Dermis microvascular lymphatic vessel endothelial cell (primary cell): ENCODE measurements at regions not wholly inside any gene's neighbourhood (a gene's known extent, or its start where the extent isn't known, plus 50 kb on each side); places are given as distances from the start of the nearest gene placed in this dataset.

Source experiments
- DNase-seq, 2 donors: peaks; one replicate each; pipeline versions ENCODE4 v3.0.0 to v3.0.0-alpha.2; 2010; ENCODE audit warnings: low read depth in 2 of 2

DNA sequence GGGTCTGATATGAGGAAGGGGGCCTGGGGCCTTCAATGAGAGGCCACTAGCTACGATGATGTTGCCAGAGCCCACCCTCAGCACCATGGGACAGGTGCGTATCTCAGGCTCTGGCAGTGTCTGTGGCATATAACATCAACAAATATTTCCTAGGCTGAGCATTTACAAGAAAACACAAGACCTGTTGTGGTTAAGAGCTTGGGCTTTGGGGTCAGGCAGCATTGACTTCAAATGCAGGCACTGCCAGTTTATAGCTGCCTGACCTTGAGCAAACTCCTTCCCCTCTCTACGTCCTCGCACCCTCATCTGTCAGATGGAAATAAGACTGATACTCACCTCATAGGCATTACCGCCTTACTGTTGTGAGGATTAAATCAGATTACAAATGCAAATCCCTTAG, 156.0 kb downstream of the KATNAL1 start:
- DNase-seq, result no peak

DNA sequence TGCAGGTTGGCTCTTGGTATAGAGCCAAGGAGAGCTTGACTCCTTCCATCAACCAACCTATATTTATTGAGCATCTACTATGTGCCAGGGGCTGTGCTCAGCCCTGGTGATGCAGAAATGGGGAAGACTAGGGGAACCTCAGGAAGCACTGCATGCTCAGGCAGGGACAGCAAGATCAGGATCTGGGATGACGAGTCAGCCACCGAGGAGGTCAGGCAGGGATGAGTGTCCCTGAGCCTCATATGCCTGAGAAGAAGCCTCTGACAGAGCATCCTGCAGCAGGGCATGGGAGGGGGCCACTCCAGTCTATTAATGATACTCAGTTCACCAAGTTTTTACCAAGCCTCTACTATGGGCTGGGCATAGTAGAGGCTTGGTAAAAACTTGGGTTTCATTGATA, 158.1 kb downstream of the KATNAL1 start:
- DNase-seq, result no peak

DNA sequence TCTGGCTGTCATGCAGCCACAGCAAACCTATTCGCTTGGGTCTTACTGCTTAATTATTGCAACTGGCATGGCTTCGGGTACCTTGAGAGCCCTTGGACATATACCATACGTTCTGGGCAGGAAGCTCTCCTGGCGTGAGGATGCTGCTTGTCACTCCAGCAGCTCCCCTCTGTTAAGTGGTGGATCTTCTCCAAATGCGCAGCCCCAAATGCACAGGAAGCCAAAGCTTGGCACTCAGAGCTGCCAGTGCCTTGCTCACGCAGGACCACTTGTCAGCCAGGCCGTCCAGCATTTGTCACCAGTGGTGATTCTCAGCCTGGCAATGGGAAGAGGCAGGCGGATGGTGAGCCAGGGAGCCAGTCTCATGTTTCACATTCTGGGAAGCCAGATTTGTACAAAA, 158.6 kb downstream of the KATNAL1 start:
- no peak for DNase-seq

DNA sequence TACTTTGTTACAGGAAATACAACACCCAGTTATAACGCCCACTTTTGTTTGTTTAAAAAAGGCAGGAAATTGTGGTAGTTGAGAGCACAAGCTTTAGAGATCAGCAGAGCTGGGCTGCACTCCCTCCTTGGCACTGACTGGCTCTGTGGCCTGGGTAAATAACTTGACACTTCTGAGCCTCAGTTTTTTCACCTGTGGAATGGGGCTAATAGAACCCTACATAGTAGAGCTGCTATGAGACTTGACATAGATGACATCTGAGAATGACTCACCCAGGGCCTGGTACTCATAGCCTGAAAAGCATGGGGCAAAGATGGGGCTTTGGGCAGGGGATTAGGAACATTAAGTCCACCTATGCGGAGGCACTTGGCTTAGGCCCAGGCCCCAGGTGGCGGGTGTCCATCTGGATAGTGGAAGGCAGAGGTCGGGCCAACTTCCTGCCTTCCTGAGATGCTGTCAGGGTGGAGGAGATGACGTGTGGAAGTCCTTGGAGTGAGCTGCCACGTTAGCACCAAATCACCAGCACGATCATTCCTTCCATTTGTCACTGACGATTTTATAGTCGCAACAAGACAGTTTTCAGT, 159.1 kb downstream of the KATNAL1 start:
- no peak for DNase-seq

DNA sequence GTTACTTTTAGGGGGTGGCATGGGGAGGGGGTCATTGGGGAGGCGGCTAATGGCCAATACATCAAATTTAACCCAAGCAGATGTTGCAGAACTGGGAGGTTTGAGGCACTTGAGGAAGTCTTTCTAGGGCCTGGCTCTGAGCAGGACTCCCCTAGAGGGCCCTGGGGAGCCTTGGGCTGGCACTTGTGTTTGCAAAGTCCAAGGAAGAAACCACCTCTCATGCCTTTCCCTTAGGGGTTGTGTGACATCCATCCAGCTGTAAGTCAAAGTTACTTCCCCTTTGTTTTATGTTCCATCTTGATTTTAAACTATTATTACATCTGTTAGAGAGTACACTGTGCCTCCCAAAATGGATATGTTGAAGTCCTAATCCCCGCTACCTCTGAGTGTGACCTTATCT, 159.9 kb downstream of the KATNAL1 start:
- DNase-seq, result no peak

DNA sequence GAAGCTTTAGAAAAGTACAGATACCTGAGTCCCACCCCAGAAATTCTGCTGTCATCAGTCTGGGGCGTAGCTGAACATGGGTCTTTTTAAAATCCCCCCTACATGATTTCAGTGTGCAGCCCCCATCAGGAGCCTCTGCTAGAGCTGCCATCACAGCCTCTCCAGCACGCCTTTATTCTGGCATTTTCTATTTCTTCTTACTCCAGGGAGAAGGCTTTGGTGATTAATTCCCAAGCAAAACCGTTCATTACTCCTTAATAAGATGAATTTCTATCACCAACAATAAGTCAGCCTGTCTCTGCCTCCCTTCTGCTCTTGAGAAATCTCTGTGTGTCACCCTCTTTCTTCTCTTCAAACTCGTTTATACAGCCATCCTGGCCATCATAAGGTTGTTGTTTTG, 160.3 kb downstream of the KATNAL1 start:
- no peak for DNase-seq

DNA sequence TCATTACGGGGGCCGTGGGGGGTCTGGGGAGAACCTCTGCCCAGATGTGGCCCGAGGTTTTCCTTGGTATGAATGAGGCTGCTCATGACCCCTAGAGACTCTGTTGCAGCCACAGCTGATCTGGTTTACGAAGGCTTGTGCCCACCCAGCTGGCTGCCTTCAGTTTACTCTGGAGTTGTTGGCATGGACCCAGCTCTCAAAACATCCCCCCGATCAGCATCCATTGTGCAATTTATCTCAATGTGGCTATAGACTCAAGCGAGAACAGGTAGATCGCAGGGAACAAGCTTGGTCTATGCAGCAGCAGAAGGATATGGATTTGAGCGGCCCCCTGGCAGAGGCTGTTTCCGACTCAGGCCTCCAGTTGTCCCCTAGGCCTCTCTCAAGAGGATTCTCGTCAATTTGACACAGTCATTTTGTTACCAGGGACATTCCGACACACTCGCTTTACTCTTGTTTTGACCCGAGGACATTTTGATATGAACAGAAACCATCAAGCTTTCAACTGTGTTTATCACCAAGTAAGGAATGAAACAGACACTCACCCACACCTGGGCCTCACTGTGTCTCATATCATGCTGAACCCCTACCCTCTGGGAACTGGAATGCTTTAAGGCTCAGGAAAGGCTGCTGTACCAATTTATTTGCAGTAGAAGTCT, 161.5 kb downstream of the KATNAL1 start:
- DNase-seq, result no peak

DNA sequence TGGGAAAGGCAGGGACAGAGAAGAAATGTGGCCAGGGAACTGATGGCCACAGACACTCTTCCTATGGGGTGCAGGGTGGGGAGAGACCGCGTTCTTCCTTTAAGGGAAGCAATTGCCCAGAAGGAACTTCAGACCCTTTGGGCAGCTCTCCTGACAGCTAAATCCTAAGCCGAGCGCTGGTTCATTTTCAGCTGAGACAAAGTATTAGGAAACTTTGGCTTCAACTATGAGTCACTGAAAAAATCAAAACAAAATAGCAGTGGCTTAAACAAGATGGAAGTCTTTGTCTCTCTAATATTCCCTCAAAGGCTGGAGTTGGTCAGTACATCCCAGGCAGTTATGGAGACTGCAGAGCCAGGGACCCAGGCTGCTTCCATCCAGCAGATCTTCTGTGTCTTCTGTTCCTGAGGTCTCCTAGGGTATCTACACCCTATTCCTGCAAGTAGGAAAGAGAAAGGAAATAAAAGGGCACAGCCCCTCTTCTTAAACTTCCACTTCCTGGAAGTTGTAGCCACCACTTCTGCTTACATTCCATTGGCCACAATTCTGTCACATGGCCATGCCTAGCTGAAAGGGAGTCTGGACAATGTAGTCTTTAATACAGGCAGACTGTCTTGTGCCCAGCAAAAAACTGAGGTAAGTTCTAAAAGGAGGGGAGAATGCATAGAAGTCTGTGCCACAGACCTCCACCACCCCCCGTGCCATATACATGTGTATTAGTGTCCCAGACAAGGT, 163.5 kb downstream of the KATNAL1 start:
- DNase-seq, result no peak

DNA sequence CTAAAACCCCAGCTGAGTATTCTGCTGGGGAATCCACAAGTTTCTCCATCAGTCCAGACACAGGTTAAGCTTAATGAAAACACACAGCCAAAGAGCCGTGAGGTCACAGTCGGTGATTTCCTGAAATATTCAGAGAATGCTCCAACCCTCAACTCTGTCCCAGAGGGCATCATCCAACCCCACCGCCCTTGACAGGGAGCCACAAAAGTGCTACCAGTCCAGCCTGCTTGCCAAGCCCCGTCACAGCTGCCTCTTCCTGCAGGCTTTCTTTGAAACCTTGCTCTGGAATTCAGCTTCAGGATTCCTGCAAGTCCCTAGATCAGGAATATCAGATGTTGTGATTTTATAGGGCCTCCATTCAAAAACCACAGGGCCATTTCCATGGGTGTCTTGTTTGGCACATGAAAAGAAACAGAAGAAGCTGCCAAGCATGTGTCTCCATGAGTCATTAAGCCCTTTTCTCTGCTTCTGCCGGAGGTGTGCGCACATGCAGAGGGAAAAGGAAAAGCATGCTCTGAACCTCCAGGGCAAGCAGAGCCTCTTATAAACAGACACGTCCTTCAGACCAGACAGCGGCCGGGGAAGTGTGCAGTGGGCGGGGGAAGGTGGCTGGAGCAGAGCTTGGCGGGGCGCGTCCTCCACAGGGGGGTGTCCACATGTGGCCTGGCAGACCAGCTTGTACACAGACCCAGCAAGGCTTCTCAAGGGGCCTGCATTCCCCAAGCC, 164.7 kb downstream of the KATNAL1 start:
- peak; percentile 83 to 88 for DNase-seq

DNA sequence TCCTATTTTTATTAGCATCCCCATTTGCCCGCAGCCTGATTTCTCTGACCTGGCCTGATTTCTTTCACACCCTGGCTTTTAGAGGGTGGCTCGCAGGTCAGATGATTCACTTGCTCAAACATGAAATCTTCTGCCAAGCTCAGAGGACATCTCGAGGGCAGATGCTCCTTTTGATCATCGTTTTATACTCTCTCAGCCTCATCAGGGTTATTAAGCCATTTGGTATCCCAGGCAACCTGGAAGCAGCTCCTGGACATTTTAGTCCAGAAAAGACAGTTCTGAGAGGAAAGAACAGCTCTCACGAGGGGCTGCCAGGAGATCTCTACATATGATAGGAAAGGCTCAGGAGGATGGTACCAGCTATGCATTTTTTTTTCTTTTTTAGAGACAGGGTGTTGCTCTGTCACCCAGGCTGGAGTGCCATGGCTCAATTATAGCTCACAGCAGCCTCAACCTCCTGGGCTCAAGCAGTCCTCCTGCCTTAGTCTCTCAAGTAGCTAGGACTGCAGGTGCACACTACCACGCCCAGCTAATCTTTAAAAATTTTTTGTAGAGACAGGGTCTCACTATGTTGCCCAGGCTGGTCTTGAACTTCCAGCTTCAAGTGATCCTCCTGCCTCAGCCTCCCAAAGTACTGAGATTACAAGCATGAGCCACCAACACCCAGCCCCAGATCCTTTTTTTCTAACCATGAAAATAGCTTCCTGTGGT, 165.4 kb downstream of the KATNAL1 start:
- no peak for DNase-seq

DNA sequence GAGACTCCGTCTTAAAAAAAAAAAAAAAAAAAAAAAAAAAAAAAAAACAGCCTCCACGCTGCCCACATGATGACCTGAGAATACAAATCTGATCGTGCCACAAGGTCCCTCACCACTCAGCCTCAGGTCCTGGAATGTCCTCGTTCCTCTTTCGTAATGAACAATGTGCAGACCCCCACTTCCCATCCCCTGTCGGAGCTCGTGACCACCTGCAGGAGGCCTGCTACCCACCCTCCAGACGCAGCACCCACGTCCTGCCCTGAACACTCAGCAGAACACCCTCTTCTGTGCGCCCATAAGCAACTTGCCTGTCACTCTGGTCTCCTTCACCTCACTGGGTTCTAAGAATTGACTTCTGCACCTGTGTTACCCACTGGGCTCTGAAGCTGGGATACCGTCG, 166.4 kb downstream of the KATNAL1 start:
- no peak for DNase-seq

DNA sequence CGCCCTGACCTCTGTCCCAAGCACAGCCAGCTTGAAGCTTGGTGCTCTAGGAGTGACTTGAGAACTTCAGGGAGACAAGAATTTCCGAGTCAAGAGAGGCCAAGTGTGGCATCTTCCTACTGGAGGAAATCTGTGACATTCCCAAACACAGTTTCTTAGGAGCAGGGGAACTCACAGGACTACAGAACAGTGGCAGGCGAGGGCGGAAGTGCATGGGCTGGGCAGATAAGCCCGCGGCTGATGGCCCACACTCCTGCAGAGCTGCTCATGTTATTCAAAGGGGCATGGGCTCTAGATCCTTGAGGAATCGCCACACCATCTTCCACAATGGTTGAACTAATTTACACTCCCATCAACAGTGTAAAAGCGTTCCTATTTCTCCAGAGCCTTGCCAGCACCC, 168.8 kb downstream of the KATNAL1 start:
- peak in 1 of 2 donors; percentile 41 for DNase-seq

DNA sequence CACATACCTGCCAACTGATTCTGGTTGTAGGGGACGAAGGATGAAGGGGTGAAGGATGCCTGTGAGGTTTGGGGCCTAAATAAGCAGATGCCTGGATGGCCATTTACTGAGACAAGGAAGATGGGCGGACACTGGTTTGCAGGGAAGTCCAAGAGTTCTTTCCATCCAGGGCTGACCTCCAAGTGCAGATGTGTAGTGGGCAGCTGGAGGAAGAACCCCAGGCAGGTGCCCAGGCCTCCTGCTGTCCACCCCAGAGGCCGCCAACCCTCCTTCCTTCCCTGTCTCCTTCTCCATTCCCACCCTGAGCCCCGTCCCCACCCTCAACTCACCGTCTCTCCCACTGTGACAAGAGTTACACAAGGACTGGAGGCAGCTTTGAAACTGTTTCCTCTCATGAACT, 171.5 kb downstream of the KATNAL1 start:
- DNase-seq, result no peak

DNA sequence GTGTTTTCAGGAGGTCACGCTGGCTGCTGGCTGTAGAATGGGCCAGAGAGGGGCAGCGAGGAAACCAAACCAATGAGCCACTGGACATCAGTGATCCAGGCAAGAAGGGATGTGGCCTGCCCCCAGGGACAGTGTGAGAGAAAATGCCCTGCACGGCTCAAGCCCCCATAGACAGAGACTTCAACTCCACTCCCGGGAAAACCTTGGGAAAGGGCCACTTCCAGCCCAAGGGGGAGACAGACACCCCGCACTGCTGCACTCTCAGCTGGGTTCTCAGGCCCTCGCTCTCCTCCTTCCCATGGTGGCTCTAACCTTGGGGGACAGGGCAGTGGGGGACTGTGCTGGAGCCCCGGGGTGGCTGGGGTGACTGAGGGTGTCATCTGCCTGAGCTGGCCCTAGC, 172.0 kb downstream of the KATNAL1 start:
- no peak for DNase-seq

DNA sequence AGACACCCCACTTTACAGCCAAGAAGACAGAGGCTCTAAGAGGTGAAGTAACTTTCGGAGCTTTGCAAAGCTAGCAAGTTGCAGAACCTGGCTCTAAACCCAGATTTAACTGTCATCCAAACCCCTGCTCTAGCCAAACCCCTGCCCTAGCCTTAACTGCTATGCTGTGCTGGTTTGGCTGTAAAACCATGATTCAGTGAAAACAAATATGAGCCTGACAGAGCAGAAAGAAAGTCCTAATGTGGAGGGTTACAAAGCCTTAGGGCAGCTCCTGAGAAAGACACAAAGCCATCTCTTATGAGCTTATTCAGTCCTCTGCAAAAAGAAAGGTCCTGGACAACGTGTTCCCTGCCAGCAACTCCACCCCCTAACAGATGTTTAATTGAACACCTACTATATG, 172.8 kb downstream of the KATNAL1 start:
- DNase-seq, result no peak

DNA sequence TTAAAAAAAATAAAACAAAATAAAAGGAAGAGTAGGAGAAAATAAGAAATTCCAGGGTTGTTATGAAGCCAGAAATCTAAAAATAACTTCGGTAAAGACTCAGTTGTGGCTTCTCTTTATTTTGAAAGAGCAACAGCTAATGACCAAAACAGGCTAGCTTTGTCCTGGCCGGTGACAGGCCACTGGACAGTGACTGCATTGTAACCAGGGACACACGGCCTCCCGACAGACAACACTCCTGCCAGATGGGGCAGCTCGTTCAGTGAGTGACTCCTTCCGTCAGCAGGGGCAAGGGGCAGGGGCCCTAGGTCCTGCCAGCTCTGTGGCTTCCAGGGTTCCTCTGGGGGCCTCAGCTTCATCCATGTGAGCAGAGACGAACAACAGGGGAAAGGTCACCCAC, 173.4 kb downstream of the KATNAL1 start:
- DNase-seq, result no peak

DNA sequence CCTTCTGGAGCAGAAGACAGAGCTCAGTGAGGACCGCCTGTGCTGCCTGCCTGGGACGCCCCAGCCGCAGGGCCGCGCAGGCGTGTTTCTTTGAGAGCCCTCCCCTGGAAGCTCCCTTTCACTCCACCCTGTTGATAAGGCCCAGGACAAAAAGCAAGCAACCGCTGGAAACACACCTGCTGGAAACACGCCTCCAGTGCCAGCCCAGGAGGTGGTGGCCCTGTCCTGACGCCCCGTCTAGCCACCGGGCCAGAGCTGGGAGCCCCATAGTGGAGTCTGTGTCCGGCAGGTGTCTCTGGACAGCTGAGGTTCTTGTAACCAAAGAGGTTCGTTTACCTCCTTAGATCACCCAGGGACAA, 173.8 kb downstream of the KATNAL1 start:
- no peak for DNase-seq

DNA sequence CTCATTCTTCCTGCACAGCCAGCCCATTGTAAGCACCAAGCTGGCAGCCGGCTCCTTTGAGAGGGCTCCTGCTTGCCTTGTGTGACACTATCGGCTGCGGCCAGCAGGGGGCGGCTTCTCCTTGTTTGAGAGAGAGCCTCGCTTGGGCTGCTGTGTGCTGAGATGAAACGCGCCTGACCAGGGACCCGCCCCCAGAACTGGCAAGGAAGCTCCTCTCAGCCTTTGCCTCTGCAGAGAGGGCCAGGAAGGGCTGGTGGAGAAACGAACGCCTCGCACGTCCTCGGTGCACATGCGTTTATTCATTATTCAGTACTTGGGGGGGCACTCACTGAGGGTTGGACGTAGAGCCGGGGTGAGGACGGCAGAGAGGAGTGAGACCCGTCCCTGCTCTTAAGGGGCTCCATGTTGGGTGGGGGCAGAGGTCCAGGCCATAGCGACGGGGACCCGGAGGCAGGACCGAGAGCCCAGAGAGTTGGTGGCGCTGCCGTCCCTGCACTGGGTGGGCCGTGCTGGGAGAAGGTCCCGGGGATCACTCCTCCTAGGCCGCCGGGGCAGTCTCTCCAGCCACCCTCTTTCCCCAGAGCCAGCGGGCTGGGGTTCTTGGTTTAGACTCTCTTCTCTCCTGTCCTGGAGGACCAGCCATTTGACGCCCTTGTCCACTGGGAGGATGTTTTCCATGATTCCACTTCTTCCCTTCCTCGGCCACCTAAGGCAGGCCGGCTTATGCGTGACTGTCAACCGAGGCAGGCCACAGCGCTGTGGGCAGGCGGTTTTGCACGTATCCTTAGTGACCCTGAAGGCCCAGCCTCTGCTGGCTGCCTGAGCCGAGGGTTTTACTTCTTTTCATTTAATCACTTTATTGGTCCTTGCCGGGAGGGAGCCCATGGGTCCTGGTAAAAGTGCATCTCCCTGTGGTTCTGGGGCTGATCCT, 174.5 kb downstream of the KATNAL1 start:
- DNase-seq, result peak; percentile 64 to 85

DNA sequence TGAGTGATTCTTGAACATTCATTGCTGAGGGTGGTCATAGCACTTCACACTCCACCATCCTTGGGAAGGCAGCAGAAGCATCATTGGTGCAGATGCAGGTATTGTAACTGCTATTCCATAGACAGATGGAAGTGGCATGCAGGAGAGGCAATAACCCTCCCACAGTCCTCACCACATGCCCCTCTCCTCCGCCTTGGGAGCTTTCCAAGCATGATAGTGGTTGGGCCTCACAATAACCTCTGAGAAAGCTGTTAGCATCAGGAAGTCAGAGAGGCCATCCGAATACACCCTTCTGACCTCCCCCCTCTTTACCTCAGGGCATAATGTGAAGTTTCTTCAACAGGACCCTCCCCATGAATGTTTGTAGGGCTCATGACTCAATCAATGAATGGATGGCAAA, 177.9 kb downstream of the KATNAL1 start:
- no peak for DNase-seq

DNA sequence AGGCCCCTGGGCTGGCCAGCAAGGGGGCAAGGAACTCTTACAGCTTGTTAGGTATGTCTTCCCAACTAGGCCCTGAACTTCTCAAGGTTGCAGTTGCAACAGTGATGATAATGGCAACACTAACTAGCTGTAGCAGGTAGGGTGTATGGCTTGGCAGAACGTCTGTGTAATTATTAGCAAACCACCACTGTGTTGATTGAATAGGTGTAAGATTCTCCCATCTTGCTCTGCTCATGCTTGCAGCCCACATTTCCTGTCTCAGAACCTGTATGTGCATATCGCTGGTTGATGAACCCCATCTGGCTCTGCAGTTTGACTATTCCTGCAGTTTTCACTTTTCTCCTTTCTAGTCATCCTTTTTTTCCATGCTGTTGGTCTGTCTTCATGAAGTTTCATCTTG, 178.8 kb downstream of the KATNAL1 start:
- DNase-seq, result no peak

DNA sequence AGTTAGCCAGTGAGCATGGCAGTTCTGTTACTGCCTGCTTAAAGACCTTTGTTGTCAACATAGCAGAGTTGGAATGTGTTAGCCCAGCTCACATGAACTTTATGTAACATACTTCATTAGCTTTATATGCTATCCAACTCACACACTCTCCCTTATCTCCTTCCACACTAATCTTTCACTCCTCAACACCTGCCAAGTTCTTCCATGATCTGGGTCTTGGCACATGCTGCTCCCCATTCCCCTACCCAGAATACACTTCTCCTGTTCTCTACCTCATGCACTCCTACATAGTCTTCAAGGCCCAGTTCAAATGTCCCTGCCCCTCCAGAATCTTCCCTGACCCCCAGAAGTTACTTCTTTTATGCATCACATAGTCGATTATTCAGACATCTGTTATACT, 179.3 kb downstream of the KATNAL1 start:
- no peak for DNase-seq
